ENCODE measurements at regions not wholly inside any gene's neighbourhood (a gene's known extent, or its start where the extent isn't known, plus 50 kb on each side); places are given as distances from the start of the nearest gene placed in this dataset.

DNA sequence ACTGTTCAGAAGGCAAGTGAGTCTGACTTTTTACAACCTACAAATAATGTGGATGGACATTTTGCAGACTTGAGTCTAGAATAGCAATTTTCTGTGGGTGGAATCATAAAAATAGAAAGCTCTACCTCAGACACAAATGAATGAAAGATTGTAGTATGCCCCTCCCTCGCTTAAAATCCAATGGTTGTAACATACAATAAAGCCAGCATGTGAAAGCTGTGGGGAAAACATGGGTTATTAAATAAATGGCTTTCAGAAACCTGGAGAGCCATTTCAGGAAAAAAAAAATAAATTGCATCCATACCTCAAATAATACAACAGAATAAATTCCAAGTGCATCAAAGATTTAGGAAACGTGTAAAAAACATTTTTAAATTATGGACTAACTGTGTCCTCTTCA is 123.1 kb upstream of the MON1B start:
- no peaks in the 10 kb centered on the region for H3K27me3 ChIP-seq (ENCODE audit: control insufficient read depth, insufficient read depth, low read length)
- FAIRE-seq, result no peak

DNA sequence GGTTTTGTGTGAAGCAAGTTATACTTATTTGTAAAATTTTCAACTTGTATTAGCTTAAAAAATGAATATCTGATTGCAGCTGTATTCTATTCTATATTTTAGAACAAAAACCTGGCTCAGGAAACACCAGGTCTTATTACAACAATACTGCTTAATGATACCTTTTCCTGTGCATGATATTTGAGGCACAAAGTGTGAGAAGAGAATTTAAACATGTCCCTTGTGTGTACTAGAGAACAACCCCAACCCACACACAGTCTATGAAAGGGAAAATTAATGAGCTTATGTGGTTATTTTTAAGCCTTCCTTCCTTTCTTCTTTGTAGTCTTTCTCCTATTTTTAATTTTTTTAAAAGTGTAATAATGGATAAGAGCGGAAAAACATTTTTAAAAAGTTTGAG is 122.6 kb upstream of the MON1B start:
- Histone ChIP-seq H3K36me3 (ENCODE audit: control insufficient read depth, insufficient read depth, low read length) (no peaks in the 10 kb centered on the region), H3K27me3 (ENCODE audit: control insufficient read depth, insufficient read depth, low read length) (no peaks in the 10 kb centered on the region), H3K4me3 (ENCODE audit: low read depth, low read length) (no peak overlapping the region)
- FAIRE-seq, result no peak
- no peak for DNase-seq (ENCODE audit: low read depth)
- TF ChIP-seq, protein P1, sequence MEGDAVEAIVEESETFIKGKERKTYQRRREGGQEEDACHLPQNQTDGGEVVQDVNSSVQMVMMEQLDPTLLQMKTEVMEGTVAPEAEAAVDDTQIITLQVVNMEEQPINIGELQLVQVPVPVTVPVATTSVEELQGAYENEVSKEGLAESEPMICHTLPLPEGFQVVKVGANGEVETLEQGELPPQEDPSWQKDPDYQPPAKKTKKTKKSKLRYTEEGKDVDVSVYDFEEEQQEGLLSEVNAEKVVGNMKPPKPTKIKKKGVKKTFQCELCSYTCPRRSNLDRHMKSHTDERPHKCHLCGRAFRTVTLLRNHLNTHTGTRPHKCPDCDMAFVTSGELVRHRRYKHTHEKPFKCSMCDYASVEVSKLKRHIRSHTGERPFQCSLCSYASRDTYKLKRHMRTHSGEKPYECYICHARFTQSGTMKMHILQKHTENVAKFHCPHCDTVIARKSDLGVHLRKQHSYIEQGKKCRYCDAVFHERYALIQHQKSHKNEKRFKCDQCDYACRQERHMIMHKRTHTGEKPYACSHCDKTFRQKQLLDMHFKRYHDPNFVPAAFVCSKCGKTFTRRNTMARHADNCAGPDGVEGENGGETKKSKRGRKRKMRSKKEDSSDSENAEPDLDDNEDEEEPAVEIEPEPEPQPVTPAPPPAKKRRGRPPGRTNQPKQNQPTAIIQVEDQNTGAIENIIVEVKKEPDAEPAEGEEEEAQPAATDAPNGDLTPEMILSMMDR (IDR thresholded peaks at IDR 0.05; ENCODE audit: insufficient read depth, low read length, severe bottlenecking), result no peak

More for the DNA sequence above, 123.1 kb upstream of the MON1B start:
- DNase-seq (ENCODE audit: low read depth), result no peak
- TF ChIP-seq, protein P1 (IDR thresholded peaks at IDR 0.05; ENCODE audit: insufficient read depth, low read length, severe bottlenecking), result no peak
- H3K4me3 ChIP-seq (ENCODE audit: low read depth, low read length), result no peak overlapping the region
- H3K36me3 ChIP-seq (ENCODE audit: control insufficient read depth, insufficient read depth, low read length), result no peaks in the 10 kb centered on the region

DNA sequence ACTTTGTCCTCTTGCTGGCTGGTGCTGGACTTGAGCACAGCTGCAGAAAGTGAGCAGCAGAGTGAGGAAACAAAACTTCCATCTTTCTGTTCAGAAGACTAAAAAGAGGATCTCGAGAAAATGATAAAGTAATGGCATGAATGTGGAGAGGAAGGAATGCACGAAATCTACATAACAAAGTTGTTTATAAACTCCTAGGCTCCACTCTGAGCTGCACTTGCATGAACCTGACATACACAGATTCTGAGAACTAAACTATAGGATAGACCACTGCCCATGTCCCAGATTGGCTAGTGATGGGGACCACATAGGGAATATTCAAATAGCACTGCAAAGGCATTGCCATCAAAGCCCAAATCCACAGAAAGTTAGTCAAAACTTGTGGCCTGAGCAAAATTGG is 121.1 kb upstream of the MON1B start:
- Histone ChIP-seq H3K36me3 (ENCODE audit: control insufficient read depth, insufficient read depth, low read length) (no peaks in the 10 kb centered on the region), H3K4me3 (ENCODE audit: low read depth, low read length) (no peak overlapping the region), H3K27me3 (ENCODE audit: control insufficient read depth, insufficient read depth, low read length) (no peaks in the 10 kb centered on the region)
- DNase-seq (ENCODE audit: low read depth) (no peak), FAIRE-seq (no peak)
- TF ChIP-seq, protein P1 (IDR thresholded peaks at IDR 0.05; ENCODE audit: insufficient read depth, low read length, severe bottlenecking), result no peak

DNA sequence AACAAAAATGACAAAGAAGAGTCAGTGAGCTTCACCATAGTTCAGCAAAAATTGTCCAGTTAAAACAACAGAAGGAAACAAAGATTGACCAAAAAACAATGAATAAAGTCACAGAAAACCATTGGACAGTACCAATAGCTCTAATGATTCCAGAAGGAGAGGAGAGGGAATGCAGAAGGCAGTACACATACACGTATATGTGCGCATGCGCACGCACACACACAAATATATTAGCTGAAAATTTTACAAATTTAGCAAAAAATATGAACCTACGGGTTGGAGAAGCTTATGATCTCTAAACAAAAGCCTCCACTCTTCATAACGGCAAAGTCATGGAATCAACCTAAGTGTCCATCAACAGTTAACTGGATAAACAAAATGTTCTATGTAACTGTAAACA is 120.3 kb upstream of the MON1B start:
- no peak for DNase-seq (ENCODE audit: low read depth)
- no peak for FAIRE-seq
- Histone ChIP-seq H3K4me3 (ENCODE audit: low read depth, low read length) (no peak overlapping the region), H3K36me3 (ENCODE audit: control insufficient read depth, insufficient read depth, low read length) (no peaks in the 10 kb centered on the region), H3K27me3 (ENCODE audit: control insufficient read depth, insufficient read depth, low read length) (no peaks in the 10 kb centered on the region)
- TF ChIP-seq, protein P1 (IDR thresholded peaks at IDR 0.05; ENCODE audit: insufficient read depth, low read length, severe bottlenecking), result no peak

DNA sequence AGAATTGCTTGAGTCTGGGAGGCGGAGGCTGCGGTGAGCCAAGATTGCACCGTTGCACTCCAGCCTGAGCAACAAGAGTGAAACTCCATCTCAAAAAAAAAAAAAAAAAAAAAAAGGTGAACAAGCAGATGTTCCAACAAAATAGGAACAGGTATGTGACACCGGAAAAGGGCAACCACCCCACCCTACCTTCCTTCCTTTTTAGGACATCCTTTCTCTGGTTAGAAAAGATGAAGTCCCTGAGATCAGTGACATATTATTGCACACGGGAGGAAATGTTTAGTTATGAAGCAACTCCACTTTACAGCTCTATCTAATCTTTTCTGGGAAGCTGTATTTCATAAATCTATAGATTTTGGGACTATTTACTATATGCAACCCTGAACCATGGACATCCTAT is 114.2 kb upstream of the MON1B start:
- Histone ChIP-seq H3K27me3 (ENCODE audit: control insufficient read depth, insufficient read depth, low read length) (no peaks in the 10 kb centered on the region), H3K36me3 (ENCODE audit: control insufficient read depth, insufficient read depth, low read length) (no peaks in the 10 kb centered on the region), H3K4me3 (ENCODE audit: low read depth, low read length) (no peak overlapping the region)
- TF ChIP-seq, protein P1 (IDR thresholded peaks at IDR 0.05; ENCODE audit: insufficient read depth, low read length, severe bottlenecking), result no peak
- FAIRE-seq, result no peak
- DNase-seq (ENCODE audit: low read depth), result no peak

DNA sequence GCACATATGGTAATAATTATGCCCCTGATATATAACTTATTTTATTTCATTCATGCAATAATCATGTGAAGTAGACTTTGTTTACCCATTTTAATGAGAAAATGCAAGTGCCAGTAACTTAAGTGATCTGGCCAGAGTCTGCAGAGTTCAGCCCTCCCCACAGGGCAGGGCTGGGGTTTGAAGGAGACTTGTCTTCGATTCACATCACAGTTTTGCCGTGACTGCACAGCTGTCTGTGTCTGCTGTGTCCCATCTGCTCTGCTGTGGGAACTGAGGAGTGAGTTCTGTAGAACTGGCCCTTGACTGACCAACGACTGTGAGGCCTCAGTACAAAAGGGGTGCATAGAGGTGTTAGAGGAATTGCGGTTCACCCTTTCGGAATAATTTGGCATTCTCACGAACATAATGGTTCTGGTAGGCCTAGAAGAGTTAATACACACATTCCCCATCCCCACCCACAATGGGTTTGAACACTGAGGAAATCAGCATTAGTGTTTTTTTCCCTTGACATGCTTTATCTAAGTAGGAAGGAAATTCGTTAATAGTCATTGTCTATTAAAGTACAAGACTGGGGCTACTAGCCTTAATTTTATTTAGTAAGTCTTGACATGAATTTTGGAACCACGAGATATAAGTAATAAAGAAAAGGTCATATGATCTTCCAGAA is 113.6 kb upstream of the MON1B start:
- FAIRE-seq (no peak), DNase-seq (ENCODE audit: low read depth) (no peak)
- TF ChIP-seq, protein P1 (IDR thresholded peaks at IDR 0.05; ENCODE audit: insufficient read depth, low read length, severe bottlenecking), result no peak
- Histone ChIP-seq H3K4me3 (ENCODE audit: low read depth, low read length) (no peak overlapping the region), H3K36me3 (ENCODE audit: control insufficient read depth, insufficient read depth, low read length) (no peaks in the 10 kb centered on the region), H3K27me3 (ENCODE audit: control insufficient read depth, insufficient read depth, low read length) (no peaks in the 10 kb centered on the region)

All from bronchial epithelial cell (primary cell).